HFFc6 (cell line): ENCODE measurements at regions not wholly inside any gene's neighbourhood (a gene's known extent, or its start where the extent isn't known, plus 50 kb on each side); places are given as distances from the start of the nearest gene placed in this dataset.

Experiments
- DNase-seq: peaks from one replicate; pipeline ENCODE4 v3.0.0-alpha.2; 2018
- H3K27ac Mint-ChIP-seq: 2 replicates; pipeline ENCODE4 v1.8.0; 2020; ENCODE audit warnings: mild to moderate bottlenecking, mixed read lengths
- H3K27me3 Mint-ChIP-seq: 2 replicates; pipeline ENCODE4 v1.8.0; 2021; ENCODE audit warnings: mild to moderate bottlenecking, moderate library complexity, mixed read lengths; ENCODE audit not compliant: insufficient read depth
- H3K36me3 Mint-ChIP-seq: 2 replicates; pipeline ENCODE4 v1.8.0; 2021; ENCODE audit warnings: low read depth, mixed read lengths
- H3K4me1 Mint-ChIP-seq: 2 replicates; pipeline ENCODE4 v1.8.0; 2020; ENCODE audit warnings: low read depth, mixed read lengths
- H3K4me3 Mint-ChIP-seq: 2 replicates; pipeline ENCODE4 v1.8.0; 2020; ENCODE audit warnings: mild to moderate bottlenecking, moderate library complexity, mixed read lengths
- H3K9me3 Mint-ChIP-seq: 2 replicates; pipeline ENCODE4 v1.8.0; 2020; ENCODE audit warnings: mild to moderate bottlenecking, mixed read lengths
- TF ChIP-seq, protein P1 (sequence below): fragments of 200-600 bp; sonication (generic); IDR thresholded peaks from 2 replicates; pipeline ENCODE4 v1.5.0; 2021; ENCODE audit warnings: antibody characterized with exemption, mild to moderate bottlenecking

DNA sequence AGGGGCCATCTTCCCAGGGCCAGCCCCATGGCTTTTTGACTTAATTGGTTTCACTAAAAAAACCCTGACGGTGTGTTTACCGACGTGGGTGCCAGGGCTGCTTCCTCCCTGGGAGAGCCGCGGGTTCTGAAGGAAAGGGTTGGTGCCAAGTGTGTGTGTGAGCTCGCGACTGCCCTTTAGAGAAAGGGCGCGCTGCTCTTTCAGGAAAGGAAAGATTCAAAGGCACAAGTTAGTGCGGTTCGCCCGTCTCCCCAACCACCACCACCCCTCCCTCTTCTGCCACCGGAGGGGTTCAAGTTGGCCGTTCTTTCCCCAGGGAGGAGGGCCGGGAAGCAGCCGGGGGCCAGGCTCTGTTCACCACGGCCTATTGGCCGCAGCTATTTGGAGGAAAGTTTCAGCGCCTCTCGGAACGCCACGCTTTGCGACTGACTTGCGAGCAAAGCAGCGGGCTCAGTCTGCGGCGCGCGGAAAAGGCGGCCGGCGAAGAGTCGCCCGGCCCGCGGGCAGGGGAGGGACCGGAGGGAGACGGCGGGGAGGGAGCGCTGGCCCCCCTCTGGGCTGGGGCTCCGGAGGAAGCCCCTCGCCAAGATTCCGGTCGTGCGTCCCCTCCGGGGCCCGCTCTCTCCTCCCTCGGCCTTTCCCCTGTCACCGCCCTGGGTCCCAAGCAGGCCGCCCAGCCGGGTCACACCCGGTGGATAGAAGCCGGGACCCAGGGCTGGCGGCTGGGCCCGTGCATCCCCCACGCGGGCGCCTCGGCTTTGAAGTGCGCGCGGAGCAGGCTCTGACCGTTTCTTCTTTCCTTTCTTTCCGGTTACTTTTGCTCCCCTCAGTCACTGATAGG lies 165.9 kb upstream of the PPP1R3A start:
- H3K4me1 Mint-ChIP-seq: peaks cover 28% of the 10 kb centered on the region
- peaks cover 43% of the 10 kb centered on the region for H3K27me3 Mint-ChIP-seq
- H3K27ac Mint-ChIP-seq: no peak overlapping the region
- no peaks in the 10 kb centered on the region for H3K36me3 Mint-ChIP-seq
- H3K4me3 Mint-ChIP-seq: peak overlapping the region; percentile 95
- DNase-seq: no peak
- TF ChIP-seq, protein P1, sequence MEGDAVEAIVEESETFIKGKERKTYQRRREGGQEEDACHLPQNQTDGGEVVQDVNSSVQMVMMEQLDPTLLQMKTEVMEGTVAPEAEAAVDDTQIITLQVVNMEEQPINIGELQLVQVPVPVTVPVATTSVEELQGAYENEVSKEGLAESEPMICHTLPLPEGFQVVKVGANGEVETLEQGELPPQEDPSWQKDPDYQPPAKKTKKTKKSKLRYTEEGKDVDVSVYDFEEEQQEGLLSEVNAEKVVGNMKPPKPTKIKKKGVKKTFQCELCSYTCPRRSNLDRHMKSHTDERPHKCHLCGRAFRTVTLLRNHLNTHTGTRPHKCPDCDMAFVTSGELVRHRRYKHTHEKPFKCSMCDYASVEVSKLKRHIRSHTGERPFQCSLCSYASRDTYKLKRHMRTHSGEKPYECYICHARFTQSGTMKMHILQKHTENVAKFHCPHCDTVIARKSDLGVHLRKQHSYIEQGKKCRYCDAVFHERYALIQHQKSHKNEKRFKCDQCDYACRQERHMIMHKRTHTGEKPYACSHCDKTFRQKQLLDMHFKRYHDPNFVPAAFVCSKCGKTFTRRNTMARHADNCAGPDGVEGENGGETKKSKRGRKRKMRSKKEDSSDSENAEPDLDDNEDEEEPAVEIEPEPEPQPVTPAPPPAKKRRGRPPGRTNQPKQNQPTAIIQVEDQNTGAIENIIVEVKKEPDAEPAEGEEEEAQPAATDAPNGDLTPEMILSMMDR: no peak
- H3K9me3 Mint-ChIP-seq: no peaks in the 10 kb centered on the region; the same call in 1 of the 2 replicates

DNA sequence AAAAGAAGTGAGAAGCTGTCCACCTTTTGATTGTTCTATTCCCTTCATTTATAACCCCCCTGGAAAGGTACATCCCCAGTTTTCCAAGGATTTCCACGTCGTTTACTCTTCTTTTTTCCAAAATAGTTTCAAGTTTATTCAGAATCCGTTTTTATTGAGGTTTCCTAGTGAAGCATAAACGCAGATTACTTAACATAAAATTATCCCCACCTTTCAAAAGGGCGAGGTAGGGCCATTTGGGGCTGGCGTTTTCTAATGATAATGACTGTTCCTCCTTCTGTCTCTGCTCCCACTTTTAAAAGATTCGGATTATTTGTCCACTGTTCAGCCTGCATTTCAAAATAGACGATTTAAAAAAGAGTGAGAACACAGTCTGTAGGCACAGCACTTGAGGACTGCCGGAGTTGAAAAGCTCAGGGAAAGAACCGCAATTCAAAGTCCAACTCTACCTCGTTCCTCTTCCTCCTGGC lies 165.2 kb upstream of the PPP1R3A start:
- Mint-ChIP-seq H3K27ac (no peak overlapping the region), H3K36me3 (no peaks in the 10 kb centered on the region)

DNA sequence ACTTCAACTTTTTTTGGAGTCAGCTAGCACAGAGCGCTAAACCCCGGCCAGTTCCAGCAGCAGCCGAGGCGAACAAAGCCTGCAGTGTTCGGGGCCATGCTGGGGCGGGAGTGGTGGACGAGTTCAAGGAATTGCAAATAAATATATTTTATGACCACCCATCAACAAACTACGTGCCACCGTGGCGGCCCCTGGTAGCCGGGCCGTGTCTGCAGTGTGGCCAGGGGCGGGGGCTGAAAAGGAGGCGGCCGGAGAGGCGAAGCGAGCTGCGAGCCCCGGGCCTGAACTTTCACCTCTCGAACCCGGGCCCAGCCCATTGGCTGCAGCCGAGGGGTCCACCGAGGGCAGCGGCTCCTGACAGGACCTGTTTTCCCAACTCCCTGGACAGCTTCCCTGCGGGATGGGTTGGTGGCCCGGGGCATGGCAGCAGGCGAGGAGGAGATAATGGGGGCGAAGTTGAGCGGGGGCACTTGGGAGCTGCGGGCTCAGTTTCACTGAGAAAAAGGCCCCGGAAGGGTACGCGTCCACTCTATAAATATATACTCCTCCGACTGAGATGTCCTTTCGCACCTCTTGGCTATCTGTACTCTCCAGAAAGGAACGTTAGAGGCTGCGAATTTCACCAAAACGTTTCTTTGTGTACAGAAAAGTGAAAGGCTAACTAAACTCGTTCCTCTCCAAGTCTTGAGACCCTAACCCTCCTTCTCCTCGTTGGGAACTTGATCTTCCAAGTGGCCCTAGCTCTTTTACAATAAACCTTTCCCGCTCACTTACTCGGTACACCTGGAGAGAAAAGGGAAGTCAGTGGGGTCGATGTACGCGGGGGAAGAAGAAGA lies 164.6 kb upstream of the PPP1R3A start:
- Mint-ChIP-seq H3K27ac (no peak overlapping the region), H3K4me3 (0 out of 2 replicates have a peak overlapping the region, but pooled peaks have one; percentile 39), H3K4me1 (peaks cover 28% of the 10 kb centered on the region), H3K9me3 (no peaks in the 10 kb centered on the region; the same call in 1 of the 2 replicates), H3K27me3 (peaks cover 43% of the 10 kb centered on the region), H3K36me3 (no peaks in the 10 kb centered on the region)
- DNase-seq: no peak
- TF ChIP-seq, protein P1: no peak

More for the DNA sequence above, 165.2 kb upstream of the PPP1R3A start:
- DNase-seq: no peak
- TF ChIP-seq, protein P1: no peak
- Mint-ChIP-seq H3K4me3 (peak overlapping the region; percentile 75; the same call in 1 of the 2 replicates), H3K4me1 (peaks cover 28% of the 10 kb centered on the region), H3K27me3 (peaks cover 43% of the 10 kb centered on the region), H3K9me3 (no peaks in the 10 kb centered on the region; the same call in 1 of the 2 replicates)

DNA sequence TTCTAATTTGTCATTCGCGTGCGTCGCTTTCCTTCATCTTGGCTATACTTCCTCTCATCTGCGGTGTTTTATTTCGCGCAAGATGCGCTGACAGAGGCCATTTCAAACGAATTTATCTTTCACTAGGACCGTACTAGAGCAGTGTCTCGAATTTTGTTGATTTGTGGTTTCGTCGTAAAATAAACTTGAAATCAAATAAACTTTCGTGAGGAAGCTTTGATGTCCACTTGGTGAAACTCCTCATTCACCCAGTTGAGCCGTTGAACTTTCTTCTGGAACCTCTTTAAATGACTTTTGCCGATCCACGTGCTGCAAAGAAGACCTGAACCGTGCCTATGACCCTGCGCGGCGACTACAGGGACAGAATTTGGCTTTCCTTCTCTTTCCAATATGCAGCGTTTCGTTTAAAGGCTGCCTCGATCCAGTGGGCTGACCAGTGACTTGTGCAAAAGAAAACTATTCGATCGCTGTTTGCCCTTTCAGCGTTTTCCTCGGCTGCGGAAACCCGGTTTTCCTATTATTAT lies 163.9 kb upstream of the PPP1R3A start:
- no peaks in the 10 kb centered on the region; the same call in 1 of the 2 replicates for H3K9me3 Mint-ChIP-seq
- H3K4me3 Mint-ChIP-seq: peak overlapping the region; percentile 39; the same call in 1 of the 2 replicates
- TF ChIP-seq, protein P1: no peak
- H3K27me3 Mint-ChIP-seq: peaks cover 37% of the 10 kb centered on the region
- no peak for DNase-seq
- H3K27ac Mint-ChIP-seq: no peak overlapping the region
- H3K4me1 Mint-ChIP-seq: peaks cover 28% of the 10 kb centered on the region
- H3K36me3 Mint-ChIP-seq: no peaks in the 10 kb centered on the region
